Psoas muscle (tissue), 7 donors: ENCODE measurements at regions not wholly inside any gene's neighbourhood (a gene's known extent, or its start where the extent isn't known, plus 50 kb on each side); places are given as distances from the start of the nearest gene placed in this dataset.

Experiments used
- ATAC-seq, 4 donors: fragments of 200-7000 bp; cut with Tn5 transposase; one replicate each; pipeline ENCODE4 v1.9.1; 2020; ENCODE audit warnings: moderate library complexity in 3 of 4, mild to moderate bottlenecking in 2 of 4
- DNase-seq, 2 donors: peaks; one replicate each; pipeline ENCODE4 v3.0.0-alpha.2; 2020
- H3K27ac ChIP-seq: fragments of 200-600 bp; one replicate; pipeline ENCODE4 v1.8.0; 2022
- H3K27me3 ChIP-seq, 3 donors: fragments of 200-600 bp in 1 of 3; one replicate each; pipeline versions ENCODE4 v1.6.1 to v1.8.0; 2013 to 2022; ENCODE audit warnings: low read length in 2 of 3, mild to moderate bottlenecking in 2 of 3, moderate library complexity in 1 of 3; ENCODE audit not compliant: insufficient read depth in 3 of 3
- H3K36me3 ChIP-seq, 2 donors: fragments of 200-600 bp in 1 of 2; one replicate each; pipeline versions ENCODE4 v1.6.1 to v1.8.0; 2013 to 2022; ENCODE audit warnings: low read depth in 1 of 2, mild to moderate bottlenecking in 1 of 2, moderate library complexity in 1 of 2; ENCODE audit not compliant: insufficient read depth in 1 of 2
- H3K4me1 ChIP-seq: fragments of 200-600 bp; one replicate; pipeline ENCODE4 v1.8.0; 2022
- H3K4me3 ChIP-seq: fragments of 200-600 bp; one replicate; pipeline ENCODE4 v1.8.0; 2022; ENCODE audit warnings: mild to moderate bottlenecking
- H3K9me3 ChIP-seq: fragments of 200-600 bp; one replicate; pipeline ENCODE4 v1.8.0; 2022
- CTCF ChIP-seq: fragments of 200-600 bp; IDR thresholded peaks from one replicate; pipeline ENCODE4 v1.8.0; 2022; ENCODE audit warnings: antibody characterized with exemption
- WGBS, 3 donors: extraction: QIAGEN DNeasy Blood & Tissue Kit; methylation state at CpG; one replicate each; pipeline versions ENCODE4 v1.1.6 to v1.1.7; 2013; 5-methylcytosine and 5-hydroxymethylcytosine counted together
- intact Hi-C, 2 donors: fragments of 100-400 bp; cut with DNase I; formaldehyde crosslinking; loops; one replicate each; pipeline versions ENCODE4 v1.11.0 to v1.14.2; 2022
- donor health status: healthy with polysubstance abuse.
- donor health status: DM: no; HTN: no; CAD: no; lungs with moderate emphysema.
- donor health status: Bipolar disorder and iron deficiency.
- donor health status: healthy.
- donor health status: DM: yes; HTN: yes; CAD: no.
- donor health status: DM: no; HTN: no; CAD: no.
- donor health status: DM: yes; HTN: yes; CAD: no.

GRCh38 chr3:165640031-165640430 lies 197.2 kb downstream of the BCHE start:
- no peak for ATAC-seq
- no peak for TF ChIP-seq CTCF
- no peak overlapping the region for H3K4me3 ChIP-seq
- 59 to 80% (median 66%) methylated on average over 1 of the region's 1 CpG for WGBS, 3 donors
- no peak for DNase-seq
- H3K9me3 ChIP-seq, result peaks cover under 1% of the 10 kb centered on the region
- peaks cover 7% of the 10 kb centered on the region for H3K4me1 ChIP-seq
- H3K36me3 ChIP-seq, result no peaks in the 10 kb centered on the region
- intact Hi-C loops, result no loop called here
- H3K27me3 ChIP-seq, result no peaks in the 10 kb centered on the region
- no peak overlapping the region for H3K27ac ChIP-seq

- Histone ChIP-seq H3K4me1 (peaks cover 3% of the 10 kb centered on the region), H3K9me3 (no peaks in the 10 kb centered on the region), H3K4me3 (no peak overlapping the region), H3K36me3 (no peaks in the 10 kb centered on the region), H3K27ac (no peak overlapping the region), H3K27me3 (no peaks in the 10 kb centered on the region)
- TF ChIP-seq CTCF, result no peak
- DNase-seq, result no peak
- ATAC-seq, result no peak
- WGBS, 3 donors, result 82 to 89% (median 85%) methylated on average over 6 of the region's 6 CpGs
- intact Hi-C loops, result no loop called here
Measured at GRCh38 chr3:165638034-165638433, 199.2 kb downstream of the BCHE start.

GRCh38 chr3:165636684-165637015 lies 200.6 kb downstream of the BCHE start:
- no peaks in the 10 kb centered on the region for H3K4me1 ChIP-seq
- H3K27ac ChIP-seq, result no peak overlapping the region
- intact Hi-C loops, result no loop called here
- H3K36me3 ChIP-seq, result no peaks in the 10 kb centered on the region
- 72 to 87% (median 75%) methylated on average over 1 of the region's 1 CpG for WGBS, 3 donors
- no peak for DNase-seq
- no peak for TF ChIP-seq CTCF
- H3K27me3 ChIP-seq, result no peaks in the 10 kb centered on the region
- no peak overlapping the region for H3K4me3 ChIP-seq
- H3K9me3 ChIP-seq, result no peaks in the 10 kb centered on the region
- ATAC-seq, result no peak

- no peak for ATAC-seq
- H3K27me3 ChIP-seq, result no peaks in the 10 kb centered on the region
- no peaks in the 10 kb centered on the region for H3K36me3 ChIP-seq
- no peak for TF ChIP-seq CTCF
- intact Hi-C loops, result no loop called here
- no peak overlapping the region for H3K4me3 ChIP-seq
- no peaks in the 10 kb centered on the region for H3K9me3 ChIP-seq
- no peaks in the 10 kb centered on the region for H3K4me1 ChIP-seq
- no peak for DNase-seq
- WGBS, 3 donors, result 84 to 87% (median 85%) methylated on average over 5 of the region's 5 CpGs
- H3K27ac ChIP-seq, result no peak overlapping the region
Measured at GRCh38 chr3:165635791-165636683, 201.2 kb downstream of the BCHE start.

- intact Hi-C loops, result no loop called here
- H3K27ac ChIP-seq, result no peak overlapping the region
- WGBS, 3 donors, result 80 to 86% (median 82%) methylated on average over 3 of the region's 3 CpGs
Measured at GRCh38 chr3:165624761-165625160, 212.5 kb downstream of the BCHE start.

More at GRCh38 chr3:165624761-165625160, 212.5 kb downstream of the BCHE start:
- ATAC-seq, result no peak
- Histone ChIP-seq H3K4me3 (no peak overlapping the region), H3K36me3 (no peaks in the 10 kb centered on the region), H3K4me1 (no peaks in the 10 kb centered on the region), H3K27me3 (no peaks in the 10 kb centered on the region), H3K9me3 (no peaks in the 10 kb centered on the region)
- DNase-seq, result no peak
- TF ChIP-seq CTCF, result no peak
